ENCODE measurements at regions not wholly inside any gene's neighbourhood (a gene's known extent, or its start where the extent isn't known, plus 50 kb on each side); places are given as distances from the start of the nearest gene placed in this dataset.

DNA sequence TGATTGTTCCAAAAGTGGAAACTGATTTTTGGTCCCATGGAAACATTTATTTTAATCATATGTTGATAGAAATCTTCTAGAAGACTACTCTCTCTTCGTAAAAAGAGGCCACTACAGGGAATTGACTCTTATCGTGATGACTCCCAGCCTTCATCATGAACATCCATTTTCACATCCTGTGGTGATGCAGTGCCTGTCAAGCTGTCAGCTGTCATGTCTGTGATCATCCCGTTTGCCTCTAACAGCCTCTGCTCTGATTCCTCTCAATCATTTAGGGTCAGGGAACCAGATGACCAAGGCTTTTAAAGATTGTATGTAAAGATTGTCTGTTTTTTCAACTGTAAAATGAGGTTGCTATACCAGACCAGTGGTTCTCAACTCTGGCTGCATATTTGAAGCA lies 419.0 kb upstream of the MGAT4C start:
- DNase-seq (ENCODE audit: low spot score) = no peak

DNA sequence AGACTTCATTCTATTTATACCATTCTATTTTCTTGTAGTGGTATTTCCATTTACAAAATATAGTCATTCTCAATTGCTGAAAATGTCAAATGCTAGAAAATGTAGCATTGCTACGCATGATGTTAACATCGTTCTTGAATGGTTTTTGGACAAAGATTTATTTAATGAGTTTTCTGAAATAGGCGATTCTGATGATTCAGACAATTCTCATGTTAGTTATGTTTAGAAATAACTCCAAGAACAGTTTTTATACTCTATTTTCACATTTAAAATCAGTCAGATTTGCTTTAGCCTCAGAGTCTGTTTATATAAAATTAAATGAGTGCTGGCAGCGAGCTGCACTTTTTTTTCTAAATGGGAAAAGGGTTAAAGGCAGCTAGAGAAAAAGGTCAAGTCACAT lies 414.8 kb upstream of the MGAT4C start:
- no peak for DNase-seq (ENCODE audit: low spot score)

DNA sequence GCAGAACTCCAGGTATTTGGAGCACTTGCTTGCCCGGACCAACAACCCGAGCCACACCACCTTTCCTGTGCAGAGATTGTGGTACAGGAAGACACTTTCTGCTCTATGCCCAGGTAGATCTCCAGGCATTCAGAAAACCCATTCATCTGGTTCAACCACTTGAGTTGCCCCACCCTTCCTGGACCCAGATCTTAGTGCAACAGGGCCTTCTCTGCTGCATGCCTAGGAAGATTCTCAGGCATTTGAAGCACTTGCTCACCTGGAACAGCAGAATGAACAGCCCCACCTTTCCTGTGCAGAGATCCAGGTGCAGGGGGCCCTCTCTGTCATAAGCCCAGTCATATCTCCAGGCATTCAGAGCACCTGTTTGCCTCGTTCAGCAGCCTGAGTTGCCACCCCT lies 412.8 kb upstream of the MGAT4C start:
- no peak for DNase-seq (ENCODE audit: low spot score)

DNA sequence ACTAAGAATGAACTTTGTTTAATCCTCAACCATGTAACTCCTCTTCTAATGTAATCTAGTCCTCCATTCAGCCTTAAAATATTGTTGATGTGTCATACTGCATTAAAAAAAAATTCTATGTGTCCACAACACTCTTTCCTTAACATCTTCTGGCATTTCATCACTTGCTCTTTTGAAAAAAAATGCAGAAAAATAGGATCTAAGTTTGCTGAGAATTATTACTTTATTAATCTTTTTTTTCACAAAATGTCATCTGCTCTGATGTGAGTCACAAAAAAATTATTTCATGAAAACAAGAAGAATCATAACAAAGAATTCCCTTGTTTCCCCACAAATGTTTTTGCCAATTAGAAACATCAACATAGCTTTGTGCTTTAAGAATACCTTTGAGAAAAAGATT lies 410.1 kb upstream of the MGAT4C start:
- no peak for DNase-seq (ENCODE audit: low spot score)

GRCh38 chr12:86663716-86664115 lies 407.5 kb upstream of the MGAT4C start:
- DNase-seq (ENCODE audit: low spot score) = no peak

DNA sequence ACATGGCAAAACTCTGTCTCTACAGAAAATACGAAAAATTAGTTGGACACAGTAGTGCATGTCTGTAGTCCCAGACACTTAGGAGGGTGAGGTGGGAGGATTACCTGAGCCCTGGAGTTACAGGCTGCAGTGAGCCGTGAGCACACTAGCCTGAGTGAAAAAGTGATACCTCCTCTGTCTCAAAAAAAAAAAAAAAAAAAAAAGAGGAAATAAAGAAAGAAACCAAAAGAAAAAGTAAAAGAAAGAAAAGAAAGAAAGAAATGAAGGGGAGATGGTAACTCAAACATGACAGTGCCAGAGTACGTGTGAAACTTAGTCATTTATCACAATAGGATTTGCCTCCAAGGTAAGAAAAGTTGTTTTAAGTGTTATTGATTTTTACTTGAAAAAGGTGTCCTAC lies 407.0 kb upstream of the MGAT4C start:
- no peak for DNase-seq (ENCODE audit: low spot score)

DNA sequence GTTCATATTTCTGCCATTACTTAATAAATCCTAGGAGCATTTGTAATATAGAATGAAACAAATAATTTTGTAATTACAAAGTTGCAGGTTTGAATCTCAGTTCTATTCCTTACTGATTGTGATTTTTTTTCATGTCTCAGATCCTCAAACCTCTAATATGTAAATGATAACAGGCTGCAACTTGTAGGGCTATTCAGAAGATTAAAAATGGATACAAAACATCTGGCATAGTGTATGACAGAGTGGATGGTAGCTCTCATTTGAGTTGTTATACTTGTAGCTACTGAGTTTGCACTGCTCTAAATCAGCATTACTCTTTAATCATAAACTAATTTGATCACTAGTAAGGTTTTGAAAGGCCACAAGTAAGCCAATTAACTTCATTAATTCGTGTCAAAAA lies 406.3 kb upstream of the MGAT4C start:
- no peak for DNase-seq (ENCODE audit: low spot score)

DNA sequence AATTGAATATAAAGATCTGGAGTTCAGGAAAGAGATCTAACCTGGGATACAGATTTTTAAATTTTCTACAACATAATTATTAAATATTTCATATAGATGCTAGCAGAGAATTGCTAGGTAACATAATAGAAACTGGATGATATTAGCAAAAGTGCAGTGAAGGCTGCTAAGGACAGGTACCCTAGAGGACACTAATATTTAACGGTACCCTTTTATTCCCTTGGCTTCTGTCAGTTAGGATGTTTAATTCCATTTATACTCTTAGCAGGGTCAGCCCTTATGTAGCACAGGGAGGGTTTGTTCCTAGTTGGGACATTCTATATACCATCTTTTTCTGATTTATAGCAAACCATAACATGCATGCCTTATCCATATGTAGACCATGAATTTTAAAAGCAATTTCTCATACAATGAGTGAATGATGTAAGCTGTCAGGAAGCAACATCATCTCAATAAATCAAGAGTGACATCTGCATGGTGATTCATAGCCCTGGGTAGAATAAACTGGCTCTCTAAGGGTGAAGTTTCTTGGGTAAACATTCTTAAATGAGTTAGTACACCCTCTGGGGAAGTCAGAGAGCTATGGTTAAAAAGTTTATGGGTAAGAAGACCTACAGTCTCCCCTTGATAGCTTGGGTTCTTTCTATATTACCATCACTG lies 404.4 kb upstream of the MGAT4C start:
- DNase-seq (ENCODE audit: low spot score) = no peak

- no peak for DNase-seq (ENCODE audit: low spot score)
Observed at GRCh38 chr12:86659985-86660384, 403.8 kb upstream of the MGAT4C start.

GRCh38 chr12:86658303-86658702 lies 402.1 kb upstream of the MGAT4C start:
- no peak for DNase-seq (ENCODE audit: low spot score)

DNA sequence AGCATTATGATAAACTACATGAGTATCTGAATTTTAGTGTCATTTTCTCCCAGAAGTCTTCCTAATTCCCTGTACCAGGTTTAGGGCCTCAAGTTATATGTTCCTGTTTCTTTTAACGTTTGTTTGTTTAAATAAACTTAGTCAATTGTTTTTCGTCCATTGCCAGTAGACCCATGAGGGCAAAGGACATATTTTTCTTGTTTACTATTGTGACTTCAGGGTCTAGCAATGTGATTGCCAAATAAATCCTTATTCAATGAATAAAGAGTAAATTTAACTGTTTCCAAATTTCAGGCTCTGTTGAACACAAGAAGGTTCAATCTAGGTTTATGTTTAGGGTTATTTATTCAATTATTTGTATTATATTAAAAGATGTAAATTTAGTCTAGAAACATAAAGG lies 391.6 kb upstream of the MGAT4C start:
- no peak for DNase-seq (ENCODE audit: low spot score)

DNA sequence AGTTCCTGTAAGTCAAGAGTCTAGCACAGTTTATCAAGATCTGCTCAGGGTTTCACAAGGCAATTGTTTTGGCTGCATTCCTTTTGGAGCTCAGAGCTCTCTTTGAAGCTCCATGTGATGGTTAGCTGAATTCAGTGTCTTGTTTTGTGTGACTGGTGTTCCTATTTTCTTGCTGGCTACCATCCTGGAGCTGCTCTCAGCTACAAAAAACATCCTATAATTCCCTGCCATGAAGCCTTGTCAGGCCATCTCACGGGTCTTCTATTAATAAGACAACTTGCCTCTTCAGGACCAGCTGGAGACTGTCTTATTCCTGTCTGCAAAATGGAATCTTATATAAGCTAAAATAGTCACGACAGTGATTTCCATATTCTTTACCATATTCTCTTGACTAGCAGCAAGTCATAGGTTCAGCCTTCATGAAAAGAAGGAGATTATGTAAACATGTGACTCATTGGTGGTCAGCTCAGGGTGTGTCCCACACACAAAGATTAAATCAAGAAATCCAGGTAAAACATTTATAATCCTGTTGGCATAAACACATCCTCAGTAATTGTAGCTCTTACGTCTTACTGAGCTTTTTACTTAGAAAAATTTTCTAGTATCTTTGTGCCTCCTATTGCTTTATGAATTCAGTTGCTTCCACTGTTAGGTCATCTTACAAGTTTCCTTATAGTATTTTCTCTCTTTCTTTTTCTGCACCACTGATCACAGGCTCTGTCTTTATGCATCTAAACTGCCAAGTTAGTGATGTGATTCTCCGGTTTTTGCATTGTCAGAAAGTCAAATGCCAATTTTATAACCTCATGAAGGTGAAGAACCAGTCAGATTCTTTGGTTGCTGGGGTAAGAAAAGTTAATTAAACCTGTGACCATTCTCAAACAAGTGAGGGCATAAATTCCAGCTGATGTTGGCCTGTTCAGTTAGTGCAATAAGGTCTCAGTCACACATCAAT lies 378.5 kb upstream of the MGAT4C start:
- DNase-seq (ENCODE audit: low spot score) = no peak

- no peak for DNase-seq (ENCODE audit: low spot score)
Observed at GRCh38 chr12:86627001-86627400, 370.8 kb upstream of the MGAT4C start.

GRCh38 chr12:86623267-86623666 lies 367.1 kb upstream of the MGAT4C start:
- DNase-seq (ENCODE audit: low spot score) = no peak

- no peak for DNase-seq (ENCODE audit: low spot score)
Observed at GRCh38 chr12:86621957-86622356, 365.8 kb upstream of the MGAT4C start.

GRCh38 chr12:86613311-86613710 lies 357.1 kb upstream of the MGAT4C start:
- no peak for DNase-seq (ENCODE audit: low spot score)

- DNase-seq (ENCODE audit: low spot score) = no peak
Observed at GRCh38 chr12:86608638-86609037, 352.4 kb upstream of the MGAT4C start.

GRCh38 chr12:86601550-86602308 lies 345.5 kb upstream of the MGAT4C start:
- DNase-seq (ENCODE audit: low spot score) = no peak

GRCh38 chr12:86600664-86601231 lies 344.6 kb upstream of the MGAT4C start:
- no peak for DNase-seq (ENCODE audit: low spot score)

- no peak for DNase-seq (ENCODE audit: low spot score)
Observed at GRCh38 chr12:86597431-86597830, 341.2 kb upstream of the MGAT4C start.

GRCh38 chr12:86590296-86590695 lies 334.1 kb upstream of the MGAT4C start:
- no peak for DNase-seq (ENCODE audit: low spot score)

DNA sequence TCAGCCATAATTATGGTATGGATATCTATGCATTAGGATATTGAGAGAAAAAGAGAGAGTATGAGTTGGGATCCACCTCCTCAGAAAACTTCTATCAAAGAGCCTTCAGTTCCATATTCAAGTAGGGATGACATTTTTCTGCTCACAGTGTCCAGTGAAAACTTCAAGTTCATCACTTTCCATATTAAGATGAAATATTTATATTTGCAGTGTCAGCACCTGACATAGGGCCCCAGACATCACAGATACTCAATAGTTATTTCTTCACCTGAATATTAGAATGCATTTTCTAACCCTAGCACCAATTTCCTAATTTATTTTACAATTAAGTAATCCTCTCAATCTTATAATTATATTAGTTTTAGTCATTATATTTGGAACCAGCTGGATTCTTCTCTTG lies 318.0 kb upstream of the MGAT4C start:
- DNase-seq (ENCODE audit: low spot score) = no peak

Measured in NAMALWA (cell line).